AG09319 (cell line): ENCODE measurements at regions not wholly inside any gene's neighbourhood (a gene's known extent, or its start where the extent isn't known, plus 50 kb on each side); places are given as distances from the start of the nearest gene placed in this dataset.

Source experiments
- DNase-seq: peaks from one replicate; pipeline ENCODE4 v3.0.0-alpha.2; 2010; ENCODE audit warnings: low read depth; ENCODE audit errors: extremely low read depth
- TF ChIP-seq, protein P1 (sequence below): IDR thresholded peaks from 2 replicates; pipeline ENCODE4 v1.5.1; 2011; ENCODE audit warnings: low read depth, mild to moderate bottlenecking, inconsistent platforms, low read length, moderate library complexity

- no peak for DNase-seq
- TF ChIP-seq, protein P1, sequence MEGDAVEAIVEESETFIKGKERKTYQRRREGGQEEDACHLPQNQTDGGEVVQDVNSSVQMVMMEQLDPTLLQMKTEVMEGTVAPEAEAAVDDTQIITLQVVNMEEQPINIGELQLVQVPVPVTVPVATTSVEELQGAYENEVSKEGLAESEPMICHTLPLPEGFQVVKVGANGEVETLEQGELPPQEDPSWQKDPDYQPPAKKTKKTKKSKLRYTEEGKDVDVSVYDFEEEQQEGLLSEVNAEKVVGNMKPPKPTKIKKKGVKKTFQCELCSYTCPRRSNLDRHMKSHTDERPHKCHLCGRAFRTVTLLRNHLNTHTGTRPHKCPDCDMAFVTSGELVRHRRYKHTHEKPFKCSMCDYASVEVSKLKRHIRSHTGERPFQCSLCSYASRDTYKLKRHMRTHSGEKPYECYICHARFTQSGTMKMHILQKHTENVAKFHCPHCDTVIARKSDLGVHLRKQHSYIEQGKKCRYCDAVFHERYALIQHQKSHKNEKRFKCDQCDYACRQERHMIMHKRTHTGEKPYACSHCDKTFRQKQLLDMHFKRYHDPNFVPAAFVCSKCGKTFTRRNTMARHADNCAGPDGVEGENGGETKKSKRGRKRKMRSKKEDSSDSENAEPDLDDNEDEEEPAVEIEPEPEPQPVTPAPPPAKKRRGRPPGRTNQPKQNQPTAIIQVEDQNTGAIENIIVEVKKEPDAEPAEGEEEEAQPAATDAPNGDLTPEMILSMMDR = no peak
Measured at GRCh38 chrX:20522420-20522819, 255.7 kb upstream of the RPS6KA3 start.

- TF ChIP-seq, protein P1 = no peak
- no peak for DNase-seq
Measured at GRCh38 chrX:20521222-20521621, 254.5 kb upstream of the RPS6KA3 start.

GRCh38 chrX:20519826-20520225, 253.1 kb upstream of the RPS6KA3 start:
- DNase-seq = no peak
- TF ChIP-seq, protein P1 = no peak

DNA sequence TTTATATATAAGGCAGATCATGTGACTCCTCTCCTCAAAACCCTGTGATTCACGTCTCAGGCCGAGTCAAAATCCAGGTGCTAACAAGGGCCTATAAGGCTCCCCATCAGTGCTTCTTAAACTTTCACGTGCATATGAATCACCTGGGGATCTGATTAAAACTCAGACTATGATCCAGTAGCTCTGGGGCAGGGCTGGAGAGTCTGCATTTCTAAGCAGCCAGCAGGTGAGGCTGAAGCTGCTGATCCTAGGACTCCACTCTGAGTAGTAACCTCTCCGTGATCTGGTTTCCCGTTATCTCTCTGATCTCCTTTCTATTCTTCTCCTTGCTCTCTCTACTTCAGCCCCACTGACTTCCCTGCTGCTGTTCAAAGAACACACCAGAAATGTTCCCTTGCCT, 252.4 kb upstream of the RPS6KA3 start:
- no peak for DNase-seq
- TF ChIP-seq, protein P1 = no peak

DNA sequence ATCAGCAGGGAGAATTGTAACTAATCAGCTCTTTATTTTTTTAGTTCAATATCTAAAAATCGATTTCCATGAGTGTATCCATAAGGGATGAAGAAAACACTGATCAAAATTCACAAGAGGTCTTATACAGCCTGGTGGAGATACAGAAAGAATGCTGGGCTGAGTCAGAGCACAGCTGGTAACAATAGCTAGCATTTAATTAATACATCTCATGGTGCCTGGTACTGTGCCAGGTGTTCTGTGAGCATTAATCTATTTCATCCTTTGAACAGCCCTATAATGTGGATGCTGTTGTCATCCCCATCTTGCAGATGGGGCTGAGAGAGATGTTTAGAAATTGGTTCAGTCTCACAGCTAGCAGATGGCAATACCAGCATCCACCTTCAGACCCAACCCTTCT, 250.9 kb upstream of the RPS6KA3 start:
- DNase-seq = no peak
- TF ChIP-seq, protein P1 = no peak

GRCh38 chrX:20515841-20516461, 249.2 kb upstream of the RPS6KA3 start:
- no peak for DNase-seq
- TF ChIP-seq, protein P1 = no peak

GRCh38 chrX:20514358-20514757, 247.6 kb upstream of the RPS6KA3 start:
- TF ChIP-seq, protein P1 = no peak
- DNase-seq = no peak
